Astrocyte of the spinal cord (primary cell): ENCODE measurements at regions not wholly inside any gene's neighbourhood (a gene's known extent, or its start where the extent isn't known, plus 50 kb on each side); places are given as distances from the start of the nearest gene placed in this dataset.

Source experiments
- DNase-seq: peaks from one replicate; pipeline ENCODE4 v3.0.0; 2011; ENCODE audit warnings: low read depth, low spot score
- H3K4me3 ChIP-seq: 2 replicates; pipeline ENCODE4 v1.5.1; 2011; ENCODE audit warnings: low read depth, mild to moderate bottlenecking, low read length, moderate library complexity
- in situ Hi-C: cut with HindIII; loops from 2 replicates; pipeline ENCODE4 v1.10.0; 2017; ENCODE audit warnings: low sequenced_read_pairs
- TF ChIP-seq, protein P1 (sequence below): IDR thresholded peaks from 2 replicates; pipeline ENCODE4 v1.5.1; 2012; ENCODE audit warnings: low read depth, mild to moderate bottlenecking, low read length, inconsistent platforms

DNA sequence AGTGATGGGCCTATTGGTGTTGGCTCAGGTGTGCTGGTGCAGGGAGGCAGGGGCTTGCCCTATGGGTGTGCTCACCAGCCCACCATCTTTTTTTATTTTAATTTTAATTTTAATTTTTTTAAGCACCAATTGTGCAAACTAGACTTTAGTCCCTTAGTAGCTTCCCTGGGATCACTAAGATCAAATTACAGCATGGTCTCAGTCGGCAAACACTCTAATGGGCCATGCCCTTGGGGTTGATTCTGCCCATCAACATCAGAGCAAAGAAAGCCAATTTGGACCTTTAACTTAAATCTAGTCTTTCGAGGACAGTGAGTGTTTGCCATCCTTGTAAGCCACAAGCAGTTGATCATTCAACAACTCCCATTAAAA lies 64.7 kb upstream of the KCNE2 start:
- TF ChIP-seq, protein P1, sequence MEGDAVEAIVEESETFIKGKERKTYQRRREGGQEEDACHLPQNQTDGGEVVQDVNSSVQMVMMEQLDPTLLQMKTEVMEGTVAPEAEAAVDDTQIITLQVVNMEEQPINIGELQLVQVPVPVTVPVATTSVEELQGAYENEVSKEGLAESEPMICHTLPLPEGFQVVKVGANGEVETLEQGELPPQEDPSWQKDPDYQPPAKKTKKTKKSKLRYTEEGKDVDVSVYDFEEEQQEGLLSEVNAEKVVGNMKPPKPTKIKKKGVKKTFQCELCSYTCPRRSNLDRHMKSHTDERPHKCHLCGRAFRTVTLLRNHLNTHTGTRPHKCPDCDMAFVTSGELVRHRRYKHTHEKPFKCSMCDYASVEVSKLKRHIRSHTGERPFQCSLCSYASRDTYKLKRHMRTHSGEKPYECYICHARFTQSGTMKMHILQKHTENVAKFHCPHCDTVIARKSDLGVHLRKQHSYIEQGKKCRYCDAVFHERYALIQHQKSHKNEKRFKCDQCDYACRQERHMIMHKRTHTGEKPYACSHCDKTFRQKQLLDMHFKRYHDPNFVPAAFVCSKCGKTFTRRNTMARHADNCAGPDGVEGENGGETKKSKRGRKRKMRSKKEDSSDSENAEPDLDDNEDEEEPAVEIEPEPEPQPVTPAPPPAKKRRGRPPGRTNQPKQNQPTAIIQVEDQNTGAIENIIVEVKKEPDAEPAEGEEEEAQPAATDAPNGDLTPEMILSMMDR: no peak
- no peak overlapping the region for H3K4me3 ChIP-seq
- in situ Hi-C loops: no loop called here
- no peak for DNase-seq

DNA sequence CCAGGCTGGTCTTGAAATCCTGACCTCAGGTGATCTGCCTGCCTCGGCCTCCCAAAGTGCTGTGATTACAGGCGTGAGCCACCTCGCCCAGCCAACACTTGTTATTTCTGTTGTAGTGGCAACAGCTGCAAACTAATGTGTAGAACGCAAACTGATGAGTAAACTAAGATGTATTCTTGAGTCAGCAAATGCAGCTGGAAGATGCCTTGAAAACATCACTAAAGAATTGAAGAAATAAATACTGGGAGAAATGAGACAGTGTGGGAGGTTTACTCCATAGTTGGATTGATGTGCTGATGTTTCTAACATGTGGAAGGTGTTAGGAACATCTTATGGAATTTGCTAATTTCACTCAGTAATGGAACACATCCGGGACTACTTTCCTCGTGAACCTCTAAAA lies 61.3 kb upstream of the KCNE2 start:
- no peak for DNase-seq

DNA sequence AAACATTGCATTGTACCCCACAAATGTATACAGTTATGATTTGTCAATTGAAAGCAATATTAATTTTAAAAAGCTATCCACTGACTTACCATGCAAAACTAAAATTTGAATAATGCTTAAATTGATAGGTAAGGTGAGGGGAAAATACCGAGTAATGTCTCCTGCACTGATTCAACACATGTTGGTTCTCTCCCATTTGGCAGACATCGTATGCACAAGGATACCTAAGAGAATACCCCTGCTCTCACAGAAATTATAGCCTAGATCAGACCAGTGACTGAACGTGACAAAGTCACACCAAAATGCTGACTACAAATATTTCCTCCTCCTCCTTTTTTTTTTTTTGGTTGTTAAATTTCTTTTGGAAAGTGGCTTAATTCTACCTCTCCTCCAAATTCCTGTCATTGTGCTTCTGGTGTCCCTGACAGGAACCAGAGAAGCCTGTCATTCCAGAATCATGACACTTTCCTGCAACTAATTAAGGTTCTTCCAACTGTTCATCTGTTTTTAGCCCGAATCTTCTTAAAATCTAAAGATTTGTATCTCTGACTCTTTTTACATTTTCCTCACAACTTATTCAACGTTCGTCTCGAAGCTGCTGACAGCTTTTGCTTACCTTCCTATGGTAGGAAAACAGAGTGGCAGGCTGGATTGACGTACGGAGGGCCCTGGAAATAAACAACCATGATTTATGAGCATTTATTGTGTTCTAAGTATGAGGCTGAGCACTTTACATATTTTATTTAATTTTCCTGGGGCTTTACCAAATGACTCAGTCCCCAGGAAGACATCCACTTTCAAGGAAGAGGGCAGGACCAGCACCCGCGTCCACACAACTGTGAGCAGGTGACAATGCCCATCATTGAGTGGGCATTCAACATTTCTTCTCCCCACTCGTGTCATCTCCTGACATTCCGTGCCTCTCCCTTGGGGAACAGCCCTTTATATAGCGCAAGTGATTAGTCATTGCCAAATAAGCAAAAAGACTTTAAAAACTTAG lies 57.9 kb upstream of the KCNE2 start:
- TF ChIP-seq, protein P1: no peak
- DNase-seq: no peak
- in situ Hi-C loops: no loop called here
- H3K4me3 ChIP-seq: no peak overlapping the region

More for the DNA sequence above, 61.3 kb upstream of the KCNE2 start:
- in situ Hi-C loops: no loop called here
- H3K4me3 ChIP-seq: no peak overlapping the region
- TF ChIP-seq, protein P1: no peak

DNA sequence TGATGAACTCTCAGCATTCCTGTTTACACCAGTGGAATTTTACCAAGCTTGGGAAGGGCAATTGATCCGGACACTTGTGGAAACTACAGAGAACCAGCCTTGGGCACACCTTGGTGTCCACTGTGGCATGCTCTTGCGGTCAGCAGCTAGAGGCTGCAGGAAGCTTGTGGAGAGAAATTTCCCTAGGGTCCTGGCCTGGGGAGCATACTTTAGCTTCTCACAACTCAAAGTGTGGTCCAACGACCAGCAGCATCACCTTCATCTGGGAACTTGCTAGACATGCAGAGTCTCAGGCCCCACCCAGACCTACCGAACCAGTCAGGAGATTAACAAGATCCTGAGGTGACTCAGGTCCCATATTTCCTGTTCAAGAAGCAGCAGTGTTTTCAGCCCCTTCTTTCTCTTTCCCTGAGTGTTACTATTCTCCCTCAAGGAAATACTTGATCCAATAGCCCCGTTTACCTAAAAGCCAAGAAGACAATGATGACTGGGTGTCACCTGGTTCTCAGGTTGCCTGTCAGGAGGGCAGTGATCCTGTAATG lies 55.7 kb upstream of the KCNE2 start:
- DNase-seq: no peak
- in situ Hi-C loops: no loop called here
- TF ChIP-seq, protein P1: no peak
- no peak overlapping the region for H3K4me3 ChIP-seq

DNA sequence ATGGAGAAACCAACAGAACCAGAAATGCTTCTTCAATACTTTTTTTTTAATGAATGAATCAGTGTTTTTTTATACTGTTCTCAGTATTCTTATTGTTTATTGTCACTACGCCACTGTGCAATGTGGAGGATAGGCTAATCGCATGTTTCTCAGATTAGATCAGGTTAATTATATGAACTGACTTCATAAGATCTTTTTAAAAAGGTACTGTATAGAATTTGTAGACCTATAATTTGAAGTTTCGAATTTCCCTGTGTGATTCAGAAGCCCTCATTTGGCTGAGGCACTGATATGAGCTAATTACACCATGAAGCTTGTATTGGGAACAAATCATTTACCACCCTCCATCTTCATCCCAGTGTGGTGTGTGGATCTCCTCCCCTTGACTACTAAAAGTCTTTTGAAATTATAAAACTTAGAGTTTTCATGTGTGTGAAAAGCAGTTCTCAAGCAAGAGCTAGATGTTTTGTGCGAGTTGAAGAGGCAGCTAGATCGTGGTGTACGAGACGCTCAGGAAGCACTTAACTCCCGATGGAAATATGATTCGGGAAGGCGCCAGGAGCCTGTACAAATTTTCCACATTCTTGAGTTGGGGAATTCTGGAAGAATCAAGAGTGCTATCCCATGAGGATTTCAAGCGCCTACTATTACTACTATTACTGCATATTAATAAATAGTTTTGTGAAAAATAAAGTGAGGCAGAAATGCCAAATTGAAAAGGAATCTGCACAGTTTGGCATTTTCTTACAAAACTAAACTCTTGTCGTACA lies 52.1 kb upstream of the KCNE2 start:
- TF ChIP-seq, protein P1: no peak
- no peak for DNase-seq
- in situ Hi-C loops: no loop called here
- H3K4me3 ChIP-seq: no peak overlapping the region

DNA sequence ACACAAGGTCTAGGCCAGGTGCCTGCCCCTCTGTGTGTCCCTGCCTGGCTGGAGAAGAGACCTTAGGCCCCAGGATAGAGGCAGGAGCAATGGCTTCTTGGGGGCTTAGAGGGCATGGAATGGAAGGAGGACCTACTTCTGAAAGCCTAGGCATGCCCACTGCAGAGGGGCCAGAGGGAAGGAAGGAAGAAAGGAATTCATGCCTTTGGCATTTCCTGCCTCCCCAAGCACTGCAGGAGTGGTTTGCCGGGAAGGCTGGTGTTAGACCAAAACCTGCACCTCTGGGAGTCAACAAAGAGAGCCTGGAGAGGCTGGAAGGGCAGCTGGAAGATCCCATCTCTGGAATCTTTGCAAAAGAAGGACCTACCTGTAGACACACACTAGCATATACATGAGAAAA lies 50.7 kb upstream of the KCNE2 start:
- H3K4me3 ChIP-seq: no peak overlapping the region
- TF ChIP-seq, protein P1: no peak
- DNase-seq: no peak
- in situ Hi-C loops: no loop called here
